K562 (cell line): ENCODE measurements at regions not wholly inside any gene's neighbourhood (a gene's known extent, or its start where the extent isn't known, plus 50 kb on each side); places are given as distances from the start of the nearest gene placed in this dataset.

Source experiments
- ATAC-seq: fragments of 200-7000 bp; cut with Tn5 transposase; 3 replicates; pipeline ENCODE4 v1.9.1; 2020; ENCODE audit warnings: moderate library complexity
- BruUV-seq: library from RNA; stranded (reverse); fragments of 400-500 nt; replicated peaks from 2 replicates; lab custom pipeline; 2021; lab: Mats Ljungman, UMichigan
- CTCF ChIA-PET: fragments of 300-600 bp; formaldehyde crosslinking; extraction: SDS; loops from one replicate; lab custom pipeline; 2021; ENCODE audit warnings: low intra/inter-chr PET ratio; lab: Yijun Ruan, JAX
- POLR2A ChIA-PET: fragments of 300-600, 350-650 bp; sonication (Branson Sonifier 250); formaldehyde crosslinking; extraction: SDS; loops from one replicate; lab custom pipeline; 2021; ENCODE audit warnings: antibody characterized with exemption, inconsistent platforms; lab: Yijun Ruan, JAX
- DNase-seq, 4 experiments: peaks; one replicate each; pipeline versions ENCODE4 v3.0.0 to v3.0.0-alpha.2; 2011 to 2018; ENCODE audit warnings: low spot score in 3 of 4, mixed read lengths in 3 of 4; ENCODE audit errors: extremely low read depth in 1 of 4
- FAIRE-seq: peaks from 2 replicates; lab custom pipeline; 2011; peaks lifted over from hg19 to GRCh38; lab: Jason Lieb, UNC
- H2AFZ ChIP-seq: 2 replicates; pipeline ENCODE4 v1.6.0; 2011; ENCODE audit warnings: low read depth, low read length, control low read depth, inconsistent platforms
- H3K27ac ChIP-seq: fragments of 200-600 bp; 3 replicates; pipeline ENCODE4 v1.8.0; 2011; ENCODE audit warnings: low read depth, mild to moderate bottlenecking, control low read depth, inconsistent platforms, low read length, moderate library complexity, mixed read lengths; ENCODE audit errors: extremely low read depth
- H3K27me3 ChIP-seq, 2 experiments: fragments of 300-600 bp in 1 of 2; 2 replicates in 1 of 2; 3 replicates in 1 of 2; pipeline versions ENCODE4 v1.6.0 to v1.8.0; 2011; ENCODE audit warnings: inconsistent platforms in 2 of 2, low read length in 2 of 2, mild to moderate bottlenecking in 1 of 2, mixed read lengths in 1 of 2, moderate library complexity in 1 of 2; ENCODE audit not compliant: control insufficient read depth in 2 of 2, insufficient read depth in 2 of 2
- H3K36me3 ChIP-seq: fragments of 300-600 bp; 3 replicates; pipeline ENCODE4 v1.8.0; 2011; ENCODE audit warnings: mild to moderate bottlenecking, low read length, inconsistent platforms; ENCODE audit not compliant: control insufficient read depth, insufficient read depth
- H3K4me1 ChIP-seq, 2 experiments: fragments of 200-600 bp in 1 of 2; replicated peaks in 1 of 2; 2 replicates in 1 of 2; 3 replicates in 1 of 2; pipeline versions ENCODE4 v1.5.1 to v1.8.0; 2011; ENCODE audit warnings: inconsistent platforms in 2 of 2, low read length in 2 of 2, mild to moderate bottlenecking in 1 of 2, mixed read lengths in 1 of 2, moderate library complexity in 1 of 2; ENCODE audit not compliant: control insufficient read depth in 2 of 2, insufficient read depth in 2 of 2
- H3K4me2 ChIP-seq: 2 replicates; pipeline ENCODE4 v1.6.1; 2011; ENCODE audit warnings: low read length, control low read depth, inconsistent platforms, mixed read lengths; ENCODE audit not compliant: insufficient read depth
- H3K4me3 ChIP-seq: fragments of 200-600 bp; sonication (generic), shearing (Covaris generic); 2 replicates; pipeline ENCODE4 v1.5.1; 2016; ENCODE audit warnings: control low read depth, inconsistent platforms
- H3K79me2 ChIP-seq: fragments of 200-600 bp; 3 replicates; pipeline ENCODE4 v1.8.0; 2011; ENCODE audit warnings: low read length, inconsistent platforms; ENCODE audit not compliant: control insufficient read depth, insufficient read depth
- H3K9ac ChIP-seq, 2 experiments: 2 replicates each; pipeline versions ENCODE4 v1.6.0 to v1.6.1; 2011; ENCODE audit warnings: low read depth in 2 of 2, low read length in 2 of 2, control low read depth in 1 of 2, inconsistent platforms in 1 of 2, mild to moderate bottlenecking in 1 of 2, mixed read lengths in 1 of 2; ENCODE audit not compliant: insufficient read depth in 1 of 2
- H3K9me1 ChIP-seq: one replicate; pipeline ENCODE4 v1.6.0; 2011; ENCODE audit warnings: inconsistent platforms, mild to moderate bottlenecking, low read length, moderate library complexity; ENCODE audit not compliant: control insufficient read depth, insufficient read depth
- H3K9me3 ChIP-seq: replicated peaks from 2 replicates; pipeline ENCODE4 v1.5.1; 2011; ENCODE audit warnings: low read depth, low read length, inconsistent platforms; ENCODE audit not compliant: control insufficient read depth, insufficient read depth
- H4K20me1 ChIP-seq: replicated peaks from 2 replicates; pipeline ENCODE4 v1.6.1; 2011; ENCODE audit warnings: low read length, inconsistent platforms, mixed read lengths; ENCODE audit not compliant: control insufficient read depth, insufficient read depth
- ARNT ChIP-seq, 2 experiments: fragments of 450-650 bp; IDR thresholded peaks; 2 replicates each; pipeline ENCODE4 v1.6.1; 2016; ENCODE audit warnings: mild to moderate bottlenecking in 1 of 2
- PHF20 ChIP-seq: fragments of 450-650 bp; IDR thresholded peaks from 2 replicates; pipeline ENCODE4 v1.6.1; 2018; ENCODE audit not compliant: partially characterized antibody
- ZNF174 ChIP-seq: fragments of 250-450 bp; sonication (Bioruptor Pico); IDR thresholded peaks from 2 replicates; pipeline ENCODE4 v1.4.0; 2020; ENCODE audit warnings: mild to moderate bottlenecking
- ZNF324 ChIP-seq: fragments of 250-450 bp; sonication (Bioruptor Pico); IDR thresholded peaks from 2 replicates; pipeline ENCODE4 v1.4.0; 2020; ENCODE audit warnings: mild to moderate bottlenecking
- ZNF445 ChIP-seq: fragments of 250-450 bp; sonication (Bioruptor Pico); IDR thresholded peaks from 2 replicates; pipeline ENCODE4 v1.4.0; 2020; ENCODE audit warnings: low read depth, mild to moderate bottlenecking, moderate library complexity
- in situ Hi-C: fragments of 300-500 bp; cut with MboI; formaldehyde crosslinking; loops from 4 replicates; pipeline ENCODE4 v1.15.0; 2018; ENCODE audit warnings: inconsistent platforms, mixed read lengths
- intact Hi-C: fragments of 100-400 bp; cut with micrococcal nuclease; formaldehyde crosslinking; loops from 2 replicates; pipeline ENCODE4 v1.14.2; 2022
- TF ChIP-seq, protein P1 (sequence below), 2 experiments: IDR thresholded peaks in 1 of 2; conservative IDR thresholded peaks in 1 of 2; 2 replicates each; pipeline ENCODE4 v1.6.1; 2016; ENCODE audit warnings: low read depth in 2 of 2, mild to moderate bottlenecking in 1 of 2, missing compliant biosample characterization in 1 of 2, missing genetic modification characterization in 1 of 2, moderate library complexity in 1 of 2
- TF ChIP-seq, protein P2 (sequence below): IDR thresholded peaks from 2 replicates; pipeline ENCODE4 v1.6.1; 2016; ENCODE audit warnings: missing genetic modification characterization, missing compliant biosample characterization

DNA sequence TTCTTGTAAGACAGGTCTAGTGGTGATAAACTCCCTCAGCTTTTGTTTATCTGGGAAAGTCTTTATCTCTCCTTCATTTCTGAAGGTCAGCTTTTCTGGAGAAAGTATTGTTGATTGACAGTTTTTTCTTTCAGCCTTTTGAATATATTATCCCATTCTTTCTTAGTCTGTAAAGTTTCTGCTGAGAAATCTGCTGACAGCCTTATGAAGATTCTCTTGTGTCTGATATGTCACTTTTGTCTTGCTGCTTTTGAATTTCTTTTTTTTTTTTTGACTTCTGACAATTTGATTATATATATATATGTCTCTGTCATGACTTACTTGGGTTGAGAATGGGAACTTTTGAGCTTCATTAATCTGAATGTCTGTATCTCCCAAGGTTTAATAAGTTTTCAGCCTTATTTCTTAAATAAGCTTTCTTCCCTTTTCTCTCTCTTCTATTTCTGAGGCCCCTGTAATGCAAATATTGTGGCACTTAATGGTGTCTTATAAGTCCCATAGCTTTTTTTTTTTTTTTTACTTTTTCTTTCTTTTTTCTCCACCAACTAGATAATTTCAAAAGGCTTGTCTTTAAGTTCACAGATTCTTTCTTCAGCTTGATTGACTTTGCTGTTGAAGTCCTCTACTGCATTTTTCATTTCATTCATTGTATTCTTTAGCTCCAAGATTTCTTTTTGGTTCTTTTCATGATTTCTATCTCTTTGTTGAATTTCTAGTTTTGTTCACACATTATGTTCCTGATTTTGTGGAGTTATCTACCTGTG, 81.4 kb upstream of the IL6 start (continued):
- TF ChIP-seq, protein P1, sequence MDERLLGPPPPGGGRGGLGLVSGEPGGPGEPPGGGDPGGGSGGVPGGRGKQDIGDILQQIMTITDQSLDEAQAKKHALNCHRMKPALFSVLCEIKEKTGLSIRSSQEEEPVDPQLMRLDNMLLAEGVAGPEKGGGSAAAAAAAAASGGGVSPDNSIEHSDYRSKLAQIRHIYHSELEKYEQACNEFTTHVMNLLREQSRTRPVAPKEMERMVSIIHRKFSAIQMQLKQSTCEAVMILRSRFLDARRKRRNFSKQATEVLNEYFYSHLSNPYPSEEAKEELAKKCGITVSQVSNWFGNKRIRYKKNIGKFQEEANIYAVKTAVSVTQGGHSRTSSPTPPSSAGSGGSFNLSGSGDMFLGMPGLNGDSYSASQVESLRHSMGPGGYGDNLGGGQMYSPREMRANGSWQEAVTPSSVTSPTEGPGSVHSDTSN (CRISPR knock-in tag; IDR thresholded peaks at IDR 0.05; ENCODE audit: low read depth), result no peak
- TF ChIP-seq, protein P1 (tag; conservative IDR thresholded peaks at IDR 0.05; ENCODE audit: low read depth), result 0 out of 2 replicates have a peak, but pooled peaks have one; percentile 24
- no peak for TF ChIP-seq PHF20
- peak in 1 of 2 experiments; percentile 52; a peak in 1 of 4 replicates for TF ChIP-seq ARNT (IDR thresholded peaks at IDR 0.05)

DNA sequence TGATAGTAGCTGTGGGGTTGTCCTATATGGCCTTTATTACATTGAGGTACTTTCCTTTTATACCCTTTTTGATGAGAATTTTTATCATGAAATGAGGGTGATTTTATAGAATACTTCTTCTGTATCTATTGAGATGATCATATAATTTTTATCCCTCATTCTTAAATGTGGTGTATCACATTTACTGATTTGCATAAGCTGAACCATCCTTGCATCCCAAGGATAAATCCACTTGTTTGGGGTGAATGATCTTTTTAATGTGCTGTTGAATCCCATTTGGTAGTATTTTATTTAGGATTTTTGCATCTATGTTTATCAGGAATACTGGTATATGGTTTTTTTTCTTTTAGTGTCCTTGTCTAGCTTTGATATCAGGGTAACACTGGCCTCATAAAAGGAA, 84.5 kb upstream of the IL6 start:
- FAIRE-seq, result no peak
- intact Hi-C loops, result no loop called here

More for the DNA sequence above, 84.5 kb upstream of the IL6 start:
- H3K9me1 ChIP-seq, result no peaks in the 10 kb centered on the region
- DNase-seq, result no peak
- no peaks in the 10 kb centered on the region for H3K79me2 ChIP-seq
- H2AFZ ChIP-seq, result no peak overlapping the region
- H3K4me1 ChIP-seq, result peaks cover 0 to 2% of the 10 kb centered on the region in 2 experiments; a peak in 2 of 5 replicates
- in situ Hi-C loops, result no loop called here
- no peak for ATAC-seq
- BruUV-seq, result no TSS peak
- H4K20me1 ChIP-seq, result no peaks in the 10 kb centered on the region
- no peak overlapping the region for H3K4me3 ChIP-seq
- H3K9ac ChIP-seq, result no peak overlapping the region
- H3K9me3 ChIP-seq, result peaks cover 25% of the 10 kb centered on the region
- no peak for TF ChIP-seq ZNF174
- TF ChIP-seq ZNF445 (CRISPR knock-in tag), result peak; percentile 90; the same call in 1 of the 2 replicates
- TF ChIP-seq, protein P2, sequence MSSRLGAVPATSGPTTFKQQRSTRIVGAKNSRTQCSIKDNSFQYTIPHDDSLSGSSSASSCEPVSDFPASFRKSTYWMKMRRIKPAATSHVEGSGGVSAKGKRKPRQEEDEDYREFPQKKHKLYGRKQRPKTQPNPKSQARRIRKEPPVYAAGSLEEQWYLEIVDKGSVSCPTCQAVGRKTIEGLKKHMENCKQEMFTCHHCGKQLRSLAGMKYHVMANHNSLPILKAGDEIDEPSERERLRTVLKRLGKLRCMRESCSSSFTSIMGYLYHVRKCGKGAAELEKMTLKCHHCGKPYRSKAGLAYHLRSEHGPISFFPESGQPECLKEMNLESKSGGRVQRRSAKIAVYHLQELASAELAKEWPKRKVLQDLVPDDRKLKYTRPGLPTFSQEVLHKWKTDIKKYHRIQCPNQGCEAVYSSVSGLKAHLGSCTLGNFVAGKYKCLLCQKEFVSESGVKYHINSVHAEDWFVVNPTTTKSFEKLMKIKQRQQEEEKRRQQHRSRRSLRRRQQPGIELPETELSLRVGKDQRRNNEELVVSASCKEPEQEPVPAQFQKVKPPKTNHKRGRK (tag), result no peak
- TF ChIP-seq ZNF324 (CRISPR knock-in tag), result peak; percentile 86
- H3K36me3 ChIP-seq, result peaks cover 7% of the 10 kb centered on the region; the same call in 1 of the 3 replicates
- H3K27ac ChIP-seq, result no peak overlapping the region
- CTCF ChIA-PET, result no interaction called here
- no peak overlapping the region for H3K4me2 ChIP-seq
- H3K27me3 ChIP-seq, result no peaks in the 10 kb centered on the region
- POLR2A ChIA-PET, result no interaction called here
